Omental fat pad (tissue), 3 donors: ENCODE measurements at regions not wholly inside any gene's neighbourhood (a gene's known extent, or its start where the extent isn't known, plus 50 kb on each side); places are given as distances from the start of the nearest gene placed in this dataset.
"Not testable (repeated sequence)": the region's sequence is repeated elsewhere in the genome, so short reads cannot be mapped to it uniquely, and the experiment has no call there.

Experiments used
- ATAC-seq: fragments of 150-250 bp; one replicate; pipeline ENCODE4 v1.9.1; 2016; ENCODE audit warnings: mild to moderate bottlenecking, moderate library complexity; ENCODE audit not compliant: low FRiP score
- DNase-seq: peaks from one replicate; pipeline ENCODE4 v3.0.0-alpha.2; 2019; ENCODE audit warnings: low spot score
- CTCF ChIP-seq, 3 donors: fragments of 450-650 bp; IDR thresholded peaks; one replicate each; pipeline ENCODE4 v1.5.1; 2016 to 2017; ENCODE audit warnings: antibody characterized with exemption in 3 of 3, mild to moderate bottlenecking in 3 of 3, moderate library complexity in 2 of 3

GRCh38 chr7:15068324-15068723 is 165.8 kb upstream of the DGKB start:
- no peak for ATAC-seq
- no peak for TF ChIP-seq CTCF (IDR thresholded peaks at IDR 0.05)

GRCh38 chr7:15057272-15057671 is 154.7 kb upstream of the DGKB start:
- TF ChIP-seq CTCF (IDR thresholded peaks at IDR 0.05): no peak
- no peak for DNase-seq
- no peak for ATAC-seq

More at GRCh38 chr7:15068324-15068723, 165.8 kb upstream of the DGKB start:
- DNase-seq: no peak

- not testable (repeated sequence) for ATAC-seq, DNase-seq
Observed at GRCh38 chr7:15054304-15054703, 151.8 kb upstream of the DGKB start.

- DNase-seq (no peak), ATAC-seq (no peak)
- no peak for TF ChIP-seq CTCF (IDR thresholded peaks at IDR 0.05)
Observed at GRCh38 chr7:15049157-15049556, 146.6 kb upstream of the DGKB start.

GRCh38 chr7:15046861-15047260 is 144.3 kb upstream of the DGKB start:
- DNase-seq (no peak), ATAC-seq (no peak)
- no peak for TF ChIP-seq CTCF (IDR thresholded peaks at IDR 0.05)

GRCh38 chr7:15043931-15044330 is 141.4 kb upstream of the DGKB start:
- TF ChIP-seq CTCF (IDR thresholded peaks at IDR 0.05): no peak
- ATAC-seq: no peak
- DNase-seq: no peak

- ATAC-seq: no peak
- no peak for TF ChIP-seq CTCF (IDR thresholded peaks at IDR 0.05)
Observed at GRCh38 chr7:15042285-15043065, 139.9 kb upstream of the DGKB start.

More at GRCh38 chr7:15042285-15043065, 139.9 kb upstream of the DGKB start:
- no peak for DNase-seq
